HuH-7.5 (cell line): ENCODE measurements at regions not wholly inside any gene's neighbourhood (a gene's known extent, or its start where the extent isn't known, plus 50 kb on each side); places are given as distances from the start of the nearest gene placed in this dataset.

Source experiments
- DNase-seq: peaks from one replicate; pipeline ENCODE4 v3.0.0; 2011; ENCODE audit warnings: low spot score

DNA sequence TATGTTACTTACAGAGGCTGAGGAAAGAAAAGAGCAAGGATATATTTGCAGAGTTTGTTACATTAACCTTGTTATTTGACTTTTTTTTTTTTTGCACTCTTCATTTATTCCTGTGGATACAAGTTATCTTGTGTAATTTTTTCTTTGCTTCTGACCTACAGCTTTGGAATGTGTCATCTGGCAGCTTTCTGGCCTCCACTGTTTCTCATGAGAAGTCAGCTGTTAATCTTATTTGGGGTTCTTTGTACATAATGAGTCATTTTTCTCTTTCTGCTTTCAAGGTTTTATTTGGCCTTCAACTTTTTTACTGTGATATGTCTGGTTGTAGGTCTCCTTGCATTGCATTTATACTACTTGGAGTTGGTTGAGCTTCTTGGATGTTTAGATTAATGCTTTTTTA is 333.4 kb downstream of the SMOC2 start:
- no peak for DNase-seq

DNA sequence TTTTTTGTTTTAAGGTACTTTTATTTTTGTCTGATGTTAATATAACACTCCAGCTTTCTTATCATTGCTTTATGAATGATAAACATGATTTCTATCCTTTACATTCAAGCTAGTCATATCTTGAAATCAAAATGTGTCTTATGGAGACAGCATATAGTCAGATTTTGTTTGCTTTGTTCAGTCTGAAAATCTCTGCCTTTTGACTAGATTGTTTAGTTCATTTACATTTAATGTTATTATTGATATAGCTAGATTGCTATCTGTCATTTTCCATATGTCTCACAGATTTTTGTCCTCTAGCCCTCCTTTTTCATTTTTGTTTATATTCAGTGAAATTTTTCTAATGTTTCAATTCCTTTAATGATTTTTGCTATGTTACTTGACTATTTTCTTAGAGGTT is 332.8 kb downstream of the SMOC2 start:
- no peak for DNase-seq

DNA sequence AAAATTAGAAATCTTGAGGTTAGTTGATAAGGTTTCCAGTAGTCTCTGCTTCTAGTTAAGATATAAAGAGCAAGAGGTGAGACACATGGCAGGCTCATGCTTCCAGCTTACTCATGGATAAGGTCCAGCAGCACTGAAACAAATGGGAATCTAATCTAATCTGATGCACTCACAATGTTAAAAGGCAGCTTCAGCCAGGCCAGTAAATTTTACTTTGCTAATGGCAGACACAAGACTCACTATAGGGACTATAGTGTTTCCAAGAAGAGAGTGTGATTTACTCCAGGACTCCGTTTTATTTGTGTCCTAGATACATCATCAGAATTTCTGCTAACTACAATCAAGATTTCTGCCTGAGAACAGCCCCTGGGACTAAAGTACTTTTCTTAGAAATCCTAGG is 324.8 kb downstream of the SMOC2 start:
- no peak for DNase-seq

DNA sequence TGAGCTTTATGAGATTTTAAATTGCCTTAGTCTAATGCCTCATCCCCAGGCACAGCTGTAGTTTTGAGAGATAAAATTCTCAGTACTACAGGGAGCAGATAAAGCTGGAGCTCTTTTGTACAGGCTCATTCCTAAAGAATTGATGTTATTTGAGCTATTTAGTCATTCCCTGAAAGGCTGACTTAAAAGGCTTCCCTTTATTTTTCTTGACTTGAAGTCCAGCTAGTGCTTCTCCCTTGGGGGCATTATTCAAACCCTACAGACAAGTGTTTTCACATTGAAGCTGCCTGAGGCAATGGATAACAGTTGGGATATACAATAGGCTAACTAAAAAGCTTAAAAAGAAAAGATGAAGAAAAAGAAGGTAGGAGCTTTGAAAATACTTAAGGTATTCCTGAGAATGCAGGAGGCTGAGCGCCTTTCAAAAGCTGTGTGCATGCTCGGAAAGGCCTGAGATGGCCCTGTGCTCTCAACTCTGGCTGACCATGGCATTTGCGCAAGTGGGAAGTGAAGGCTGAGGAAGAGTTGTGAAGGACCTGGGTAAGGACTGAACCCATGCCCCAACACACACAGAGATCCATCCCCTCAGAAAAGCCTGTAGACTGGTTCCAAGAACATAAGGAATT is 315.1 kb downstream of the SMOC2 start:
- no peak for DNase-seq

DNA sequence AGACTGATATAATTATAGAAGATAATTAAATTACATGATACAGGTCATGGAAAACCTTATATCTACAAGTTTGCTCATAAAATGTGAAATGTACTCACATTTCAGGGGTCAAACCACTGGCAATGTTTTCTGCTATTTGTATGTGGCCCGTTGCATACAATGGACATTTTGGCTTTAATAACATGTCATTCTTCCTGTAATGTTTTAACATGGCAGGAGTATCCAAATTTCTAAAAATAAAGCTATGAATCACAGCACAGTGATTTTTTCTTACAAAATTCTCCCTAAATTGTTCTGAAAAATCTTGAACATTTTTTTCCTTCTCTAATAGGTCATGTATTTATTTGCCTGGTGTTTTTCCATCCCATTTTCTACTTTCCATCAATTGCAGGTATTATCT is 305.7 kb downstream of the SMOC2 start:
- DNase-seq: no peak

DNA sequence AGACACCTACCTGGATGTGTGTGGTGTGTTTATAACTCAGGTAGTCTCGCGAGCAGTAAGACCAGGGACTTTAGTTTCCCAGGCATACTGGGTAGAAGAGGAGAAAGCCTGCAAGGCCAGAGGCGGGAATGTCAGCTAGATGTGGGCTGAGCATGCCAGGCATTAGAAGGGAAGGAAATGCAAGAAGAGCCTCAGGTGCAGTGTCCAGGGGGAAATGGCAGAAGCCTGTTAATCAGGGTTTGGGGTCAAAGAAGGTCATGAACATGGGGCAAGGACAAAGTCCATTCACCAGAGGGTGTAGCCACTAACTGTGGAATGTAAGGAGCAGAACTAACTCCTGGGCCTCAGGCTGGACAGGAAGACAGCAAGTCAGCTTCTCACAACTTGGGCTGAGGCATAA is 305.0 kb downstream of the SMOC2 start:
- no peak for DNase-seq

DNA sequence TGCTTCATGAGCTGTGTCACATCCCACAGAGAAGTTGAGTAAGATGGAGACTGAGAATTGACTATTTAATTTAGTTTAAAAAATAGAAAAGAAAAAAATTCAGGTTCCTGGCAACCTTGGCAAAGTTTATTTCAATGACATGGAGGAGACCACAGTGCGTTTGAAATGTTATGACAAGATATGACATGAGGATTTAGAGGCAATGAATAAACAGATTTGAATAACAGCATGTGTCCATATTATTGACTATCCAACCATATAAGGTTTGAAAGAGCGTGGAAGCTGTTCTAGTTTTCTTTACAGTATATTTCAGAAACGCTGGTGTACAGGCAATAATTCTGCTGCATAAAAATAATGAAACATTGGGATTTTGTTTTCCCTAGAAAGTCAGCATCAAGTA is 303.9 kb downstream of the SMOC2 start:
- no peak for DNase-seq

DNA sequence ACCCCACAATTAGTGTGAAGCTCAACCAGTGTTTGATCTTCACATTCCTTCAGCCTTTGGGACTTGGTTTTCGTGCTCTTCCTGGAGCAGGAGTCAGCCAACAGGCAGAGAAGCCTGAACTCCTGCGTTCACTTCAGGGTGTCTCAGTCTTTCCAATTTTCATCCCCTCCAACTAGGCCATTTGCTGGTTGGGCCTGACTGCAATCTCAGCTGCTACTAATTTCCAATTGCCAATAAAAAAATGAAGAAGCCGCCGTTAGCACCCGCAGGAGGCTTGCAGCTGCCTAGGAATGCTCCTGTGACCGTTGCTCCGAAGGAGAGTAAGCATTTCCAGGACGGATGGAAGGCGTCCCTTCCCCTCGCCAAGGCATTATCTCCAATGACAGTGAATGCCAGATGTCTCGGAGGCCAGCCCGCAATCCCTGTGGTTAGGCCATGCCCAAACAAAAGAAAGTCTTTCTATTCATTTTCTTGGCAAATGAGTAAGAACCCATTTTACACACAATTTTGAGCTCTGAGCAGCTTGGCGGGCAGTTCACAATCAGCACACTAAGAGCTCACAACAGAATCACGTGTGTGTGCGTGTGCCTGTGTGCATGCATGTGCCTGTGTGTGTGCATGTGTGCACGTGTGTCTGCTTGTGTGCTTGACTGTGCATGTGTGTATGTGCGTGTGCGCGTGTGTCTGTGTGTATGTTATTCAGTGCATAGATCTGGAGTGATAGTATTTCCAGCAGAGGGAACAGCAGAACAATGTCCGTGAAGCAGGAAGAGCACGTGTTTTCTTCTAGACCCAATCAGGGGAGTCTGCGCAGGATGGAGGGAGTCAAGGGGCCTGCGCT is 301.2 kb downstream of the SMOC2 start:
- no peak for DNase-seq

DNA sequence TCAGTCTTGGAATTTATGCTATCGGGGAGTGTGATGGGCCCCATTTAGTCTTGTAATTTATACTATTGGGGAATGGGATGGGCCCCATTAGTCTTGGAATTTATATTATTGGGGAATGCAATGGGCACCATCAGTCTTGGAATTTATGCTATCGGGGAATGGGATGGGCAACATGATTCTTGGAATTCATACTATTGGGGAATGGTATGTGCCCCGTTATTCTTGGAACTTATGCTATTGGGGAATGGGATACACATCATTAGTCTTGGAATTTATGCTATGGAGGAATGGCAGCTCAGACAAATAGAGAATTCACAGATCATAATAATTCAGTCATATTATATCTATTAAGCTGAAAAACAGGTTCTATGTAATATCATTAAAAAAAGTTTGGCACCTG is 300.3 kb downstream of the SMOC2 start:
- DNase-seq: no peak

DNA sequence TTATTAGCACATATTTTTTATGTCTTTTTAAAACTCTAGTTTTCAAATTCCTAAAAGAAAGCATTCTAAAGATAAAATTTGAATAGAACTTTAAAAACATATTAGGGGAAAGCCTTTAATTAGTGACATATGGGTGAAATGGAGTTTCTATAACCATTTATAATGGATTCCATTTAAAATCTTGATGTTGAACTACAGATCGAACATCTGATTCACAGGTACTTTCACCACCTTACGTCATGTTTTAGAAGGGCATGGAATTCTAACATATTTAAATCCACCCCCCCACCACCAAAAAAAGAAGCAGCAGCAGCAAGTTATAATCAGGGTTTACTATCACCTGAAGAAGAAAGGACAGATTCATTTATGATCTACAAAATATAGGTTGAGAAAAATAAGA is 298.4 kb downstream of the SMOC2 start:
- no peak for DNase-seq

DNA sequence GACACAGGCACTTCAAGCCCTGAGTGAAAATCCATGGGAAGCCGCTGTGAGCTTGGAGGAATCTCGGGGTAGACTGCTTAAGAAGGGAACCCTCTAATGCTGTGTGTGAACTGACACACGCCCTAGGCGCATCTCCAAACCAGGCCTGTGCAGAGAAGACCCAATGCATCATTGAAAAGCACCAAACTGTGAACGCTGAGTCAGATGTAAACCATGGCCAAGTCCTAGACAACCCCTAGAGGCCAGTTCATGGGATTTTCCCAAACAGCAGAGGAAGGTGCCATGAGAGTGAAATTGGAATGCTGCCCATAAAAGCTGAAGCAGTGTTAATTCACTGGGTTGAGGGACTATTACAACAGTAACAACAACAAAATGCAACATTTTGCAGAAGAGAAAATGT is 296.5 kb downstream of the SMOC2 start:
- DNase-seq: no peak

DNA sequence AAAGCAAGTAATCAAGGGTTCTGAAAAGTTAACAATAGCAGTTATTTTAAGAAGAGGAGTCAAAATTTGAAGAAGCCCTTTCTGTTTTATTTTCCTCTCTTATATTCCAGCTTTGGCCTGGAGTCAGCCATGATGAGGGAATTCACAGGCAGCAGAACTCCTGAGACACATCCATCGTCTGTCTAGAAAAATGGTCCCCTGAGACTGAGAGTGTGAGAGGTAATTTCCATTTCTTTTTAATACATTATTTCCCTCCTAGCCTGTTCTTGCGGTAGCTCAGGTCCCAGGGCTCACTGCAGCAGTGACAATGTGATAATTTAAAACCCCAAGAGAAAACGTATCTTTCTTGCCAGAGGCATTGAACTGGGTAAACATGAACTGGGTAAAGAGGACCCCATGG is 296.0 kb downstream of the SMOC2 start:
- DNase-seq: no peak

DNA sequence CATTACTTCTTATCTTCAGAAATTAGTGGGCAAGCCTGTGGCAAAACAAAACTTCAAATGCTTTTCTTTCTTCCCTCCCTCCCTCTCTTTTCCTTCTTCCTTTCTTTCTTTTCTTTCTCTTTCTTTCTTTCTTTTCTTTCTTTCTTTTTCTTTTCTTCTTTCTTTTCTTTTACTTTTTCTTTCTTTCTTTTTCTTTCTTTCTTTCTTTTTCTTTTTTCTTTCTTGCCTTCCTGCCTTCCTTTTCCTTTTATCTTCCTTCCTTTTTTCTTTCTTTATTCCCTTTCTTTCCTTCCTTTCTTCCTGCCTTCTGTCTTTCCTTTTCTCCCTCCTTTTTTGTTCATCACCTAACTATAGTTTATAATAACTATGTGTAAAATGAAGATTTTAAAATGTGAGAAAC is 295.1 kb downstream of the SMOC2 start:
- DNase-seq: no peak

DNA sequence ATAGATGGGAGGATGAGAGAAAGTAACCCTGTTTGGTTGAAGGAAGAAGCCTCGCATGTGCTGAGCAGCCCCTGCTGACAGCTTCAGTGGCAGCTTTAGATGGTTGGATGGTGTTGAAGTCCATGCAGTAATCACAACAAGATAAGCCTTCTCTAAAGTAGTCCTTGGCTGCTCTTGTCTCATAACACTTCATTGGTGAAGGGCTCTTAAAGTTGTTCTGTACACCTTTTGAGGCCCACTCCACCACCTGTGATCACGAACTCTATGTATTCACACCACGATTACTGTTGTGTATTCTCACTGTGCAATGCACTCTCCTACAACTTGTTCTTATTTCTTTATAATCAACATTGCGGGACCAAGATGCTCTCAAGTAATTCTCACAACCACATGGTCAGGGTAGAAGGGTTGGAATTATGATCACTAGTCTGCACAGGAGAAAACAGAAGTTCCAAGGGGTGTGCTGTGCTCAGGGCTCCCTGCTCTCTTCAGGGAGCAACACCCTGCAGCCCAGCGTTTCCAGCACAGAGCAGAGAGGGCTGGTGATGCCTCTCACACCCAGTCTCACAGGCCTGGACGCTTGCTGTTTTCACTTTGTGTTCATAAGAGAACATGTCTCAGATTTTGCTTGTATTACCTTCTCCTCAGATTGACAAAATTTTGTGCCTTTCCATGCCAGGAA is 294.4 kb downstream of the SMOC2 start:
- no peak for DNase-seq

DNA sequence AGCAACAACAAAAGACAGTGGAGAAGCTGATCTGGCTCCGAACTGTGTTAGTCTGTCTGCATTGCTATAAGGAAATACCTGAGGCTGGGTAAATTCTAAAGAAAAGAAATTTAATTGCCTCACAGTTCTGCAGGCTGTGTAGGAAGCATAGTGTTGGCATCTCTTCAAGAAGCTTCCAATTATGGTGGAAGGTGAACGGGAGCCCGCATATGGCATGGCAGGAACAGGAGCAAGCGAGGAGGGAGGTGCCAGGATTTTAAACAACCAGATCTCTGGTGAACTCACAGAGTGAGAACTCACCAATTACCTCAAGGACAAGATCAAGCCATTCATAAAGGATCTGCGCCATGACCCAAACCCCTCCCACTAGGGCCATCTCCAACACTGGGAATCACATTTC is 293.5 kb downstream of the SMOC2 start:
- DNase-seq: no peak

DNA sequence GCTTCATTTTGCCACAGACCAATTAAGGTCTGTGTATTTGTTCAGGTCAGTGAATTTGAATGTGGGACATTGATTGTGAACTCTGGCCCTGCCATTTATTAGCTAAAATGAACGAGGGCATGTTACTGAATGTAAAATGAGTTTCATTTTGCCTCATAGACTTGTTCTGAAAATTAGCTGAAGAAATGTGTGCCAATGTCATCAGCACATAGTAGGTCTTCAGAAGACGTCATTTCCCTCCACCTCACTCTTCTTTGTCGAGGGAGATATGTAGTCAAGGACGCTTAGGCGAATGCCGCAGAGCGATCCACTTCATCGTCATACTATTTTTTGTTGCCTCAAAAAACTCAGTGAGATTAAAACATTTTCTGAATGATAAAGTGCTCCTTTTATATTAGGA is 291.7 kb downstream of the SMOC2 start:
- DNase-seq: no peak

DNA sequence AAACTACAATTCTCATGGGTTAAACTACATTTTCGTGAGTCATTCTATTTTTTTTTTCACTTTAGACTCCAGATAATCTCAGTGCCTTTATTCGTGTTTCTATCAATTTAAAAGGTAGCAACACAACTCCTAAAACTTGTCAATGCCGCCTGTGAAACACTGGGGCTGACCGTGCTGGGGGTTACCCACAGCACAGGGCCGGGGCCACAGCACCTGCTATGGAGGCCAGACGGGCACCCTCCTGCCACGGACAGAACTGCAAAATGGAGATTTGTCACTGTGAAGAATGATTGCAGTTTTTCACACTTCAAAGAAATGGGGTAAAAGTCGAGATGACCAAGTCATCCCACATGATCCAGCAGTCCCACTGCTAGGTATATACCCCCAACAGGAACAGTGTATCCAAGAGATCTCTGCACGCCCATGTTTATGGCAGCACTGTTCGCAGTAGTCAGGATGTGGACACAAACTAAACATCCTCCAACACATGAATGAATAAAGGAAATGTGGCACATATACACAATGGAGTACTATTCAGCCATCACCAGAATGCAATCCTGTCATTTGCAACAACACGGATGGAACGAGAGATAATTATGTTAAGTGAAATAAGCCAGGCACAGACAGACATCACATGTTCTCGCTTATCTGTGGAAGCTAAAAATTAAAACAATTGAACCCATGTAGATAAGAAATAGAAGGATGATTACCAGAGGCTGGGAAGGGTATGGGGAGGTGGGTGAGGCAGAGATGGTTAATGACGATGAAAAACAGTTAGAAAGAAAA is 290.1 kb downstream of the SMOC2 start:
- no peak for DNase-seq

DNA sequence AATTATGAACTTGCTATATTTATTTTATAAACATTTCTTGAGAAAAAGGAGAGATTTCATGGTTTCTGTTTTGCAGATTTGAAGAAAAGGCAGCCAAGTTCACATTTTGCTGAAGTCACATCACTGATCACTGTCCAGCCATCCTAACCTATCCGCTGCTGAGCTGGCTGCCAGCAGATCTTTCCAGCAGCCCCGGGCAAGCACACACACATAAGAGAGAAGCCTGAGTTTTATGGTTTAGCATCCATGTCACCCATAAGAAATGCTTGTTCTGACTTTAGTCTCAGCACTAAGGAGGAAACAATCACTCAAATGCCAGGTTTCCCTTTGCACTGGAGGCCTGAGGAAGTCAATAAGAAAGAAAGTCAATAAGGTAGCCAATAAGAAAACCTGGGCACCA is 287.1 kb downstream of the SMOC2 start:
- DNase-seq: no peak

DNA sequence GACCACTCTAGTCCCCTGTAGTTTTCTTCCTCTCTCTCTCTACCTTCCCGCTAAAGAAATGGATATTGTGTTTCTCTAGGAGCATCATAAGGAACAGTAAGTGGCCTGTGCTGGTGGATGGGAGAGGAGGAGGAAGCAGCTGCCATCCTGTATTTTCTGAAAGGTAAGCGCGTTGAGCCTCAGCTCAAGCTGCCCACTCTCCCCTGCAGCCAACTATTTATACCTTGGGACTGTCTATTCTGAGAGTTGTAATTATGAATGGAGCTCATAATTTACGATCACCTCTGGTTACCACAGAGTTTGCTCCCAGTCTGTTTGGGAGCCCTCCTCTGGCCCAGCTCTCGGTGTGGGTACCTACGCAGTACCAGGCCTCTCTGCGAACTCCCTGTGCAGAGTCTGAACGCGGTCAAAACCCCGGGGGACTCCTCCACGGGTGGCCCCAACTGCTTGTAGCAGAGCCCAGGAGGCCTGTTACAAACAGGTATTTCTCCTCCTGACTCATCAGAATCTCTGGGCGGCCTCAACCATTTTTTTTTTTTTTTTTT is 285.4 kb downstream of the SMOC2 start:
- no peak for DNase-seq

DNA sequence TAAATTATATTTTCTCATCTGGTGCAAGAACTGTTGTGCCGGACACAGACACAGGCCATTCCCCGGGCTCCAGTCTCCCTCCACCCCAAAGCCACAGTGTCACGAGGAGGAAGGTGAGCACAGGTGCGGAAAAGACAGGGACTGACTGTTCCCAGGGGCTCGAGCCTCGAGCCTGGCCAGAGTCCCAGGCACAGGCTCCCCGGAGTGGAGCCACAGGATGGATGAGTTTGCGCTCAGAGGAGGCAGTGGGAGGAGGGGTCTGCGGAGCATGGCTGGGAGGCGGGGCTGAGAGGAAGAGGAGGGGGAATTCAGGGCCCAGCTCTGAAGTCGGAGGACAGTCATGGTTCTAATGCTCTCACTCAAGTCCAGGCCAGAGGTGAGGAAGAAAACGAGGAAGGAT is 284.8 kb downstream of the SMOC2 start:
- no peak for DNase-seq

DNA sequence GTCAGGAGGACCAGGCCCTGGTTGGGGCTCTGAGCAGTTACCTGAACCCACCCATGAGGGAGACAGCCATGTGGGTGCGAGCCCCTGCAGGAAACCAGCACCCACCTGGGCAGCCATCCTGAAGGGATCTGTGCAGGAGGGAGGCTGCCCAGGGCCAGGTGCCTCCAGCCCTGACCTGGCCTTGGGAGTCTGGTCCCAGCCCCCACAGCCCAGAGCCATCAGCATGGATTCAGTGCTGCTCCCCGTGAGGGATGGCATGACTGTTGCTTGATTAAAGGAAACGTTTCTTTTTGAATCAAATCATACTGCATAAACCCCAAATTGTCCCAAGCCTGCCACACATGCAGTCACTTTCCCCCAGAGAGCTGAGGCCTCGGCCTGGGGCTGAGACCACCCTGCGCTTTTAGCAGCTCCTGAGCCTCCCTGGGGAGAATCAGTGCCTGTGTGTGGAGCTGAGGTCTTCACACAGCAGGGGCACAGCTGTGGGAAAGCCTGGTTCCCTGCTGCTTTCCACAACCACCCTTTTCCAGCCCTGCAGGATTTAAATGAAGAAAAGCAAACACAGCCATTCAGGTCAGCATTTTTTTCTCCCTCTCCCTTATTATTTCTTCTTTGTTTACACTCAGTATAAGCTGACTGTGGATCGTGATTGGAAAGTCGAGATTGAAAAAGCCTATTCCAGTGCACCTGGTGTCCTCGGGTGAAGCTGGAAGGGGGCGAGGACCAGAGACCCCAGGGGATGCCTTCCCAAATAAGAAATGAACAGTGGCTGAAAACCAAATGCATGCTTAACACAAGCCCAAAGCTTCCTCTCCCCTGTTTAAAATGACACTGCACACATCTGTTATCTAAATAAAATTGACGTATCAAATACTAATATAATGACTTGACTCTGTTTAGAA is 283.9 kb downstream of the SMOC2 start:
- no peak for DNase-seq
